H9 (cell line): ENCODE measurements at regions not wholly inside any gene's neighbourhood (a gene's known extent, or its start where the extent isn't known, plus 50 kb on each side); places are given as distances from the start of the nearest gene placed in this dataset.

Experiments
- DNase-seq: peaks from one replicate; pipeline ENCODE4 v3.0.0-alpha.2; 2017
- H2AFZ ChIP-seq: one replicate; pipeline ENCODE4 v1.6.1; 2013; ENCODE audit warnings: mild to moderate bottlenecking, low read length, control low read depth, moderate library complexity
- H2AK5ac ChIP-seq: 2 replicates; pipeline ENCODE4 v1.6.1; 2013; ENCODE audit warnings: low read length, control low read depth, mixed read lengths; ENCODE audit not compliant: insufficient read length
- H2BK120ac ChIP-seq: one replicate; pipeline ENCODE4 v1.6.1; 2013; ENCODE audit warnings: low read depth, mild to moderate bottlenecking, low read length, control low read depth, inconsistent platforms; ENCODE audit not compliant: poor library complexity, severe bottlenecking
- H2BK12ac ChIP-seq: 2 replicates; pipeline ENCODE4 v1.6.1; 2013; ENCODE audit warnings: low read length, control low read depth, mixed read lengths, low read depth; ENCODE audit not compliant: insufficient read length
- H2BK15ac ChIP-seq: 2 replicates; pipeline ENCODE4 v1.6.1; 2013; ENCODE audit warnings: low read depth, low read length, control low read depth
- H2BK20ac ChIP-seq: one replicate; pipeline ENCODE4 v1.6.1; 2013; ENCODE audit warnings: low read depth, mild to moderate bottlenecking, low read length, control low read depth, inconsistent platforms; ENCODE audit not compliant: poor library complexity, severe bottlenecking
- H2BK5ac ChIP-seq: 2 replicates; pipeline ENCODE4 v1.6.1; 2013; ENCODE audit warnings: low read length, control low read depth, mixed read lengths; ENCODE audit not compliant: insufficient read length
- H3K14ac ChIP-seq: 2 replicates; pipeline ENCODE4 v1.6.1; 2013; ENCODE audit warnings: low read length, control low read depth; ENCODE audit not compliant: insufficient read depth
- H3K18ac ChIP-seq: 2 replicates; pipeline ENCODE4 v1.6.1; 2013; ENCODE audit warnings: low read depth, mild to moderate bottlenecking, mixed read lengths, low read length, control low read depth; ENCODE audit not compliant: insufficient read length
- H3K23ac ChIP-seq: 2 replicates; pipeline ENCODE4 v1.6.1; 2013; ENCODE audit warnings: low read length, control low read depth, mixed read lengths, low read depth; ENCODE audit not compliant: insufficient read length
- H3K23me2 ChIP-seq: 2 replicates; pipeline ENCODE4 v1.6.1; 2013; ENCODE audit warnings: low read depth, mild to moderate bottlenecking, mixed read lengths, low read length, control low read depth; ENCODE audit not compliant: insufficient read length, poor library complexity, severe bottlenecking
- H3K27ac ChIP-seq: 2 replicates; pipeline ENCODE4 v1.5.1; 2013; ENCODE audit warnings: low read length, control low read depth, mixed read lengths, low read depth; ENCODE audit not compliant: insufficient read length
- H3K27me3 ChIP-seq: 2 replicates; pipeline ENCODE4 v1.6.1; 2013; ENCODE audit warnings: low read length, control low read depth, inconsistent platforms; ENCODE audit not compliant: insufficient read depth
- H3K4ac ChIP-seq: 2 replicates; pipeline ENCODE4 v1.6.1; 2013; ENCODE audit warnings: low read depth, mild to moderate bottlenecking, control low read depth, inconsistent platforms, low read length, moderate library complexity
- H3K4me1 ChIP-seq: 2 replicates; pipeline ENCODE4 v1.6.1; 2013; ENCODE audit warnings: low read length, control low read depth, inconsistent platforms; ENCODE audit not compliant: insufficient read depth
- H3K4me2 ChIP-seq: 2 replicates; pipeline ENCODE4 v1.6.1; 2013; ENCODE audit warnings: low read length, control low read depth, mixed read lengths; ENCODE audit not compliant: insufficient read length, insufficient read depth
- H3K56ac ChIP-seq: 2 replicates; pipeline ENCODE4 v1.6.1; 2013; ENCODE audit warnings: low read depth, mild to moderate bottlenecking, mixed read lengths, low read length, control low read depth; ENCODE audit not compliant: insufficient read length
- H3K79me1 ChIP-seq: 2 replicates; pipeline ENCODE4 v1.6.1; 2013; ENCODE audit warnings: low read depth, mild to moderate bottlenecking, moderate library complexity, low read length, control low read depth, inconsistent platforms; ENCODE audit not compliant: insufficient read depth, poor library complexity, severe bottlenecking
- H3K79me2 ChIP-seq: 2 replicates; pipeline ENCODE4 v1.6.1; 2013; ENCODE audit warnings: low read length, control low read depth, inconsistent platforms; ENCODE audit not compliant: insufficient read depth
- H3K9ac ChIP-seq: 2 replicates; pipeline ENCODE4 v1.6.1; 2013; ENCODE audit warnings: low read length, control low read depth, mixed read lengths; ENCODE audit not compliant: insufficient read length; ENCODE audit errors: extremely low read depth
- H3K9me3 ChIP-seq: one replicate; pipeline ENCODE4 v1.6.1; 2013; ENCODE audit warnings: low read depth, low read length, inconsistent platforms; ENCODE audit not compliant: control insufficient read depth
- H3T11ph ChIP-seq: one replicate; pipeline ENCODE4 v1.6.1; 2013; ENCODE audit warnings: mild to moderate bottlenecking, low read length, control low read depth, inconsistent platforms
- H4K20me1 ChIP-seq: one replicate; pipeline ENCODE4 v1.6.1; 2013; ENCODE audit not compliant: control insufficient read depth, insufficient read length, insufficient read depth
- H4K5ac ChIP-seq: 2 replicates; pipeline ENCODE4 v1.6.1; 2013; ENCODE audit warnings: low read depth, mild to moderate bottlenecking, mixed read lengths, low read length, control low read depth; ENCODE audit not compliant: insufficient read length
- H4K8ac ChIP-seq: replicated peaks from 2 replicates; pipeline ENCODE4 v1.6.1; 2013; ENCODE audit warnings: low read length, control low read depth, mixed read lengths, low read depth; ENCODE audit not compliant: insufficient read length
- H4K91ac ChIP-seq: 2 replicates; pipeline ENCODE4 v1.6.1; 2013; ENCODE audit warnings: low read depth, mild to moderate bottlenecking, moderate library complexity, mixed read lengths, low read length, control low read depth; ENCODE audit not compliant: insufficient read length
- H3K27ac Mint-ChIP-seq, 3 experiments: 2 replicates in 2 of 3; 3 replicates in 1 of 3; pipeline ENCODE4 v1.8.0; 2020 to 2021; ENCODE audit warnings: mixed read lengths in 3 of 3, mild to moderate bottlenecking in 1 of 3, moderate library complexity in 1 of 3
- H3K27me3 Mint-ChIP-seq: 2 replicates; pipeline ENCODE4 v1.8.0; 2021; ENCODE audit warnings: low read depth, mild to moderate bottlenecking, moderate library complexity, mixed read lengths
- H3K36me3 Mint-ChIP-seq, 3 experiments: 2 replicates in 2 of 3; 3 replicates in 1 of 3; pipeline ENCODE4 v1.8.0; 2020 to 2021; ENCODE audit warnings: low read depth in 3 of 3, mixed read lengths in 3 of 3; ENCODE audit not compliant: insufficient read depth in 1 of 3
- H3K4me1 Mint-ChIP-seq, 2 experiments: 2 replicates each; pipeline ENCODE4 v1.8.0; 2020; ENCODE audit warnings: mixed read lengths in 2 of 2
- H3K4me3 Mint-ChIP-seq, 2 experiments: 2 replicates in 1 of 2; 3 replicates in 1 of 2; pipeline ENCODE4 v1.8.0; 2020 to 2021; ENCODE audit warnings: mild to moderate bottlenecking in 2 of 2, mixed read lengths in 2 of 2, moderate library complexity in 1 of 2
- H3K9me3 Mint-ChIP-seq, 2 experiments: 2 replicates in 1 of 2; 3 replicates in 1 of 2; pipeline ENCODE4 v1.8.0; 2020; ENCODE audit warnings: mild to moderate bottlenecking in 2 of 2, mixed read lengths in 2 of 2, moderate library complexity in 1 of 2
- WGBS: extraction: QIAGEN DNeasy Blood & Tissue Kit; methylation state at CpG from one replicate; pipeline ENCODE4 v1.1.7; 2013; ENCODE audit warnings: missing lambda C conversion rate, low lambda C conversion rate, mixed read lengths; ENCODE audit not compliant: insufficient read length; ENCODE audit errors: extremely low coverage; 5-methylcytosine and 5-hydroxymethylcytosine counted together
- TF ChIP-seq, protein P1 (sequence below): fragments of 200-600 bp; sonication (generic); conservative IDR thresholded peaks from 3 replicates; pipeline ENCODE4 v1.8.0; 2021; ENCODE audit warnings: antibody characterized with exemption, mild to moderate bottlenecking

DNA sequence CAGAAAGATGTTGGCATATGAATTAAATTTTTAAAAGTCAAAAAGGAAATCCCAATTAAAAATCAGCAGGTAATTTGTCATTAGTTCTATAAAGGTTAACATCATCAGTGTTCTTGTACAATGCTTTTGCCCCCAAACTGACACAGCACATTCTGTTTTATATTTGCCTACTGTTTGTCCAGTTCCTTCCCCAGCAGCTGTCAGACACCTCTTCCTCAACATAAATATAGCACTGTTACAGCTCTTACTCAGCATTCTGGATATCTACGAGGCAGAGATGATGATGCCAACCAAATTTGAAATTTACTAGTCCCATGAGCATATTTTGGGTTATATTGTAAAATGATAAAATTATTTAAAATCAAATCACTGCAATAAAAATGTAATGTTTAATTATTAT is 124.6 kb downstream of the SINHCAF start:
- Mint-ChIP-seq H3K4me3 (no peak overlapping the region), H3K27me3 (no peaks in the 10 kb centered on the region; the same call in 1 of the 2 replicates)
- WGBS: no CpG with 5 or more reads among the region's 1 CpG

More for the DNA sequence above, 124.6 kb downstream of the SINHCAF start:
- Histone ChIP-seq H2BK20ac (no peak overlapping the region), H4K8ac (no peak overlapping the region), H3K79me2 (no peaks in the 10 kb centered on the region), H2BK12ac (no peak overlapping the region), H2BK15ac (no peak overlapping the region), H3K79me1 (no peaks in the 10 kb centered on the region), H4K20me1 (no peaks in the 10 kb centered on the region), H2BK5ac (no peak overlapping the region), H3K23ac (no peak overlapping the region), H3K14ac (no peak overlapping the region), H2BK120ac (no peak overlapping the region), H3K9ac (no peak overlapping the region), H3K27ac (no peak overlapping the region), H3K4ac (no peak overlapping the region), H3K4me2 (no peak overlapping the region), H3K56ac (no peak overlapping the region), H3K4me1 (peaks cover 4% of the 10 kb centered on the region), H3K18ac (no peak overlapping the region), H3K23me2 (no peaks in the 10 kb centered on the region), H3K27me3 (no peaks in the 10 kb centered on the region), H4K5ac (no peak overlapping the region), H2AFZ (no peak overlapping the region), H4K91ac (no peak overlapping the region), H3T11ph (no peak overlapping the region), H3K9me3 (no peaks in the 10 kb centered on the region), H2AK5ac (no peak overlapping the region)
- Mint-ChIP-seq H3K36me3 (no peaks in the 10 kb centered on the region), H3K4me1 (peaks cover 11 to 19% of the 10 kb centered on the region in 2 experiments), H3K27ac (no peak overlapping the region), H3K9me3 (no peaks in the 10 kb centered on the region)
- DNase-seq: no peak
- TF ChIP-seq, protein P1, sequence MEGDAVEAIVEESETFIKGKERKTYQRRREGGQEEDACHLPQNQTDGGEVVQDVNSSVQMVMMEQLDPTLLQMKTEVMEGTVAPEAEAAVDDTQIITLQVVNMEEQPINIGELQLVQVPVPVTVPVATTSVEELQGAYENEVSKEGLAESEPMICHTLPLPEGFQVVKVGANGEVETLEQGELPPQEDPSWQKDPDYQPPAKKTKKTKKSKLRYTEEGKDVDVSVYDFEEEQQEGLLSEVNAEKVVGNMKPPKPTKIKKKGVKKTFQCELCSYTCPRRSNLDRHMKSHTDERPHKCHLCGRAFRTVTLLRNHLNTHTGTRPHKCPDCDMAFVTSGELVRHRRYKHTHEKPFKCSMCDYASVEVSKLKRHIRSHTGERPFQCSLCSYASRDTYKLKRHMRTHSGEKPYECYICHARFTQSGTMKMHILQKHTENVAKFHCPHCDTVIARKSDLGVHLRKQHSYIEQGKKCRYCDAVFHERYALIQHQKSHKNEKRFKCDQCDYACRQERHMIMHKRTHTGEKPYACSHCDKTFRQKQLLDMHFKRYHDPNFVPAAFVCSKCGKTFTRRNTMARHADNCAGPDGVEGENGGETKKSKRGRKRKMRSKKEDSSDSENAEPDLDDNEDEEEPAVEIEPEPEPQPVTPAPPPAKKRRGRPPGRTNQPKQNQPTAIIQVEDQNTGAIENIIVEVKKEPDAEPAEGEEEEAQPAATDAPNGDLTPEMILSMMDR: no peak
